NCI-H2107 (cell line): ENCODE measurements at regions not wholly inside any gene's neighbourhood (a gene's known extent, or its start where the extent isn't known, plus 50 kb on each side); places are given as distances from the start of the nearest gene placed in this dataset.
"Not testable (repeated sequence)": the region's sequence is repeated elsewhere in the genome, so short reads cannot be mapped to it uniquely, and the experiment has no call there.

Source experiments
- DNase-seq: peaks from one replicate; lab custom pipeline; 2025; lab: John Stamatoyannopoulos, UW

DNA sequence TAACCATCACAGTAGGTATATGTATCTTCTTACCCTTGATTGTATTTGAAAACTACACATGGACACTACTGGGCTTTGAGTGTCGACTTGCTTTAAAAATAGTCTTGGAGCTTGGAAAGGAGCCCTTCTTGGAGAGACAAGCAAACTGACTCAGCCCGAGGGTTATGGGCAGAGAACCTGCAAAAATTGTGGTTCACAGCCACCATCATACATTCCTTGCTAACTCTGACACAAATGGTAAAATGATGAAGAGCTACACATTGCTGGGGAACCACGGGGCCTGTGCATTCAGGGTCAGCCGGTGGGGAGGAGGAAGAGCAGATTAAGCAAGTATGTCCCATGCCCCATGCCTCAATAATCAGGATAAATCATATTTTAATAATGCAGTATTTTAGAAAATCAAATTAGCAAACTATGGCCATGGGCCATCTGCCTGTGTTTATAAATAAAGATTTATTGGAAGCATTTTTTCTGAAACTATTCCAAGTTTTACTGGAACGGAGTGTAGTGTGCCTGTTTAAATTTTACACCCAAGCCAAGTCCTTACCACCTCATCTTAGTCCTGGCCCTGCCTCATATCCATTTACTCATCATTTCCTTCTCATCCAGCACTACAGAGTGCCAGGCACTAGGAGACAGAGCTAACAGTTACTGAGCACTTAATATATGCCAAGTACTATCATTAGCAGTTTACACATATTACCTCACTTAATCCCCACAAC is 195.7 kb downstream of the PALM2AKAP2 start:
- DNase-seq: no peak

- DNase-seq: no peak
Measured at GRCh38 chr9:109976303-109976702, 196.3 kb downstream of the PALM2AKAP2 start.

- DNase-seq: no peak
Measured at GRCh38 chr9:109977521-109977920, 197.5 kb downstream of the PALM2AKAP2 start.

GRCh38 chr9:109981091-109981490 is 201.1 kb downstream of the PALM2AKAP2 start:
- no peak for DNase-seq

DNA sequence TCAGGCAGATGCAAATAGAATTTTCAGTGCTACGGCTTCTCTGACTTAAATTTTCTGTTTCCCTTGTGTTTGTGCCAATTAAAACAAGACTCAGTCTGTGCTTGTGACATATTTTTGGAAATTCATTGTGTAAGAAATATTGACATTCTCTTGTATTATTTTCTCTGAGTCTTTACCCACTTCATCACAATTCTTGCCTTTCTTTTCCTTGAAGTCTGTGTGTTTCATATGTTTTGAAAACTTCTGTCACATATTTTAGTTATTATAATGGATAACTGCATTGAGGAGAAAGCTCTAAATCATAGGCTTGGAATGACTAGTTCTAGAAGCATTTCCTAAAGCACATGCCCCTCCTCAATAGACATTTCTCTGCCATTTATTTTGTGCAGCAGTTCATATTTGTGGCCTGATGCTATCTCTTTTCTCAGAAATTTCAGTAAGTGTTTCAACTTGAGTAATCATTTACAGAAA is 206.6 kb downstream of the PALM2AKAP2 start:
- DNase-seq: no peak

DNA sequence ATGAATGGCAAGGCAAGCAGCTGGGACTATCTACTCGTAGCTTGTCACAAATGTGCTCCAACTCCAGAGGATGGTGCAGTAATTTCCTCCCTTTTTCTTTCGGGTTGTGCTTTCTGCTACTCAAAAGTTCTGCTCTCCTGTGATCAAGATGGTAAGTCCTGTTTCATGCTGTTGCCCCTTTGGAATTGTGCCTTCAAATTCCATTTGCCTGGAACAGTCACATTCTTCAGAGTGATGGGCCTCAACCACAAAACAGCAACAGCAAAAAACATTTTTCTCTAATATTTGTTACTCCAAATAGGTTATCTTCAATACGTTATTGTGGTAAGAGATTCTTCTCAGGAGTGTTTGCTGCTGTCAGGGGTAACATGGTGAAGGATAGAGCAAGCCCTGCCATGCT is 209.3 kb downstream of the PALM2AKAP2 start:
- no peak for DNase-seq

DNA sequence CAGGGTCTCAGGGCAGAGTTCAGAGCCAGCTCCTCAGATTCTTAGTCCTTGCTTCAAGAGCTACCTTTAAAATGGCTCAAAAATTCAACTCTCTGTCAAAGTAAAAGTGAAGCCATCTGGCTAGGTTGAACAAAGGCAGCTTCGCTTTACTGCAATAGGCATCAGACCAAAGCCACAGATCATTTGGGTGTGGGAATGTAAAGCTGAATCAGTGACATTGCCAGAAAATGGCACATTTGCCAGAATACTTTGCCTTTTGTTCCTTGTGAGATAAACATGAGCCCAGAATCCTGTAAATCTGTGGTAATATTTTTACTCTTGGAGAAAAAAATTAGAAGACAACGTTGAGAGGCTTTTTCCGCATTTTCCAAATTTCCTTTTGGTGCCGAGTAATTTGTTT is 210.5 kb downstream of the PALM2AKAP2 start:
- no peak for DNase-seq

DNA sequence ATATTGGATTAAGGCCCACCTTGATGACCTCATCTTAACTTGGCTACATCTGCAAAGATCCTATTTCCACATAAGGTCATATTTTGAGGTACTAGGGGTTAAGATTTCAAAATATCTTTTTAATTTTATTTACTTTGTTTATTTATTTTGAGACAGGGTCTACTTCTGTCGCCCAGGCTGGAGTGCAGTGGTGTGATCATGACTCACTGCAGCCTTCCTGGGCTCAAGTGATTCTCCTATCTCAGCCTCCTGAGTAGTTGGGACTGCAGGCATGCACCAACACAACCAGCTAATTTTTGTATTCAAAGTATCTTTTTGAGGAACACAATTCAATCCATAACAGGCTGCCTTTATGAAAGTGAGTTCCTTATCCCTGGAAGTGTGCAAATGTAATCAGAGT is 212.3 kb downstream of the PALM2AKAP2 start:
- no peak for DNase-seq

DNA sequence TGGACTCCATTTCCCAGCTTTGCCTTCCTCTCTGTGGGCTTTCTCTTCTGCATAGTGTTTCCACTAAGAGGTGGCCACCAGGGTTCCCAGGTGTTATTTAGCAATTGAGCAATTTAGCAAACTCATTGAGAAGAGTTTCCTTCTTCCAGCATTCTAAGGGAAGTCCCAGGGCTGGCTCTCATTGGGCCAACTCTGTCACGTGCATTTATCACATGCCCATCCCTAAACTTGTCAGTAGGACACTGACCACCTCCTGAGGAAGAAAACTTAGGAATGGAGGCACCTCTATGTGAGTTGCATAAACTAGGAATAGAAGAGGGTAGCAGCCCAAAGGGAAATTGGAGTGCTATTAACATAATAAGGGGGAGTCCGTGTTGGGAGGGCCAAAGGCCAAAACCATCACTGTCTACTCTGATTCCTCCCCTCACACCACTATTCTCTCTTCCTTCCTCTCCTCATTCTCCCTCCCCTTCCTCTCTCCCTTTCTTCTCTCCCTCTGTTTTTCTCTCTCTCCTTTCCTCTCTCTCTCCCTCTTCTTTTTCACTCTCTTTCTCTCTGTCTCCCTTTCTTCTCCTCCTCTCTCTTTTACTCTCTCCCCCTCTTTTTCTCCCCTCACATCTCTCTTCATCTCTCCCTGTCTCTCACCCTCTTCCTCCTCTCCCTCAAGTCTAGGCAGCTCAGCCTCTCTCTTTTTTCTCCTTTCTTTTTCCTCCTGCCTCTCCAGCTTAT is 213.4 kb downstream of the PALM2AKAP2 start:
- DNase-seq: no peak

DNA sequence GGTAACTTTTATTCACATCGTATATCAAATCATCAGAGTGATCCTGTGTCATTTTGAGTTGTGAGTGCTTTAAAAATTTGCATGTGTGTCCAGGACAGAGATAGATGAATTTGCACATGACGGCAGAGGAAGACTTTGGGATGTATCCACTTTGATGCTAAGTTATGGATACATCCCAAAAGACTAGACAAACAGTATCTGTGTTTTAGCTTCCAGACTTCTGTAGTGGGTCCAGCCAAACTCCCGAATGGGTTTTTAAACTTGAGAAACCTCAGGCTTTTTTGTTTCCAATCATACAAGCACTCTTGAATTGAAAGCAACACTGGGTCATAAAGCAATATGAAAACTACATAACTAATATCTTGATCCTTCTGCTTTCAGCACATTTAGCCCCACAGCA is 213.8 kb downstream of the C9orf152 start:
- DNase-seq: no peak

DNA sequence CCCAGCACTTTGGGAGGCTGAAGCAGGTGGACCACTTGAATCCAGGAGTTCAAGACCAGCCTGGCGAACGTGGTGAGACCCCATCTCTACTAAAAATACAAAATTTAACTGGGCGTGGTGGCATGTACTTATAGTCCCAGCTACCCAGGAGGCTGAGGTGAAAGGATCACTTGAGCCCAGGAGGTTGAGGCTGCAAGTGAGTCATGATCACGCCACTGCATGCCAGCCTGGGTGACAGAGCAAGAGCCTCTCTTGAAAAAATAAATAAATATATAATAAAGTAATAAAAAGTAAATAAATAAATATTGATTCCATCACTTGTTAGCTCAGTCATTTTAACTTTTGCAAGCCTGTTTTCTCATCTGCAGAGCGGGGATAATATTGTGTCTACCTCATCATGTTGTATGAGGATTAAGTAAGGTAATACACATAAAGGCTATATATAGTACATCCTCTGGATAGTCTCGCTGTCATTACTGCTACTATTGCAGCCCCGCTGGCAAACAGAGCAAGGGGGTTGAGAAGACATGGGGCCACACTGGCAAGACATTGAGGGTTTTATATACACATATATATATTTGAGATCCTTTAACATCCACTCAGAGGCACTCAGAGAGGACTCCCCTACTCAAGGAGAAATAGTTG is 210.9 kb downstream of the C9orf152 start:
- no peak for DNase-seq

- DNase-seq: no peak
Measured at GRCh38 chr9:109997682-109998081, 210.3 kb downstream of the C9orf152 start.

- not testable (repeated sequence) for DNase-seq
Measured at GRCh38 chr9:110005521-110005920, 202.4 kb downstream of the C9orf152 start.

- DNase-seq: no peak
Measured at GRCh38 chr9:110006657-110007056, 201.3 kb downstream of the C9orf152 start.

GRCh38 chr9:110007477-110008270 is 200.3 kb downstream of the C9orf152 start:
- DNase-seq: no peak

GRCh38 chr9:110008663-110009062 is 199.3 kb downstream of the C9orf152 start:
- DNase-seq: no peak

- no peak for DNase-seq
Measured at GRCh38 chr9:110011628-110012320, 196.2 kb downstream of the C9orf152 start.

DNA sequence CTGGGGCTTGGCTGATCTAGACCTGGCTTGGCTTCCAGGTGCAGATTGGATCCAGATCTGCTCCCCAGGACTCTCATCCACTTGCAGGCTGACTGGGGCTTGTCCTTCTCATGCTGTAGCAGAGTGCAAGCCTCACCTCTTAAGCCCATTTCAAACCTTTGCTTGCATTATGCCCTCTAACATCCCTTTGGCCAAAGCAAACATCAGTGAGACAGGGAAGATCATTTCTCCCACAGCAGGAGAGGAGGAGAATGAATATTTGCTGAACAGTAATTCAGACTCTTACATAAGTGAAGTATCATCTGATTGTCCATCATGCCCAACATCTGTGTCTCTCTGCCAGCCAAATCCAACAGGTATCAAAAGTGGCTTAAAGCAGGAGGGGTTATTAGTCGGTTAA is 194.9 kb downstream of the C9orf152 start:
- no peak for DNase-seq

DNA sequence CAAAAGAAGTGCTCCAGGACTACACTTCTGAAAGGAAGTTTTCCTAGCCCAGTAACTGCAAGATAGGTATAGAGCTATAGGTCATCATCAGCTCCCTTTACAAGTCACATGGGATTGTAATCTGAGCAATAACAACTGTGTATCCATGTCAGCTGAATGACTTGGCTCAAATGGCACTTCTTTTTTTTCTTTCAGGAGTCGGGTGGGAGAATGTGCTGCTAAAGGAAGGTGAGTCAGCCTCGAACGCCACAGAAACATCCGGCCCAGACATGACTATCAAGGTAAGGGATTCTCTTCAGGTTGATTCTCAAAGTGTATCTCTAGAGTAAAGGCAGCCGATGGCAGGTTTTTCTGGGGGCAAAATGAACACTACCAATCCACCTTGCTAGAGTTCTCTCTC is 192.2 kb downstream of the C9orf152 start:
- DNase-seq: no peak

DNA sequence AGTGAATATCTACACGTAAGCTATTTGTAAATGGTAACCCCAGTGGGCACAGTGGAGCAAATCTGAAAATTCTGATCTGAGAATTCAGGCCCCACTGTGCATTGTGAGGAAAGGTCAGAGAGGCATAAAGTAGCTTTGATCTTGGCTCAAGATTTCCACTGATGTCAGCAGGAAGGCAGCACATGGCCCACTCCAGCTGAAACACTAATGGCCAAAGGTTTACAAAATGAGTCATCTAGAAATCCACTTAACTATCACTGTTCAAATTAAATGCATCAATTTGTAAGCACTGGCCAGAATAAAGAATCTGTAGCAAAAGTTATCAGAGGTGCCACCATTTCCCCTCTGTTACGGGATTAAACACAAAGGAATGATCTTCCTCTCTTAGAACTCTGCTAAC is 191.6 kb downstream of the C9orf152 start:
- DNase-seq: no peak

DNA sequence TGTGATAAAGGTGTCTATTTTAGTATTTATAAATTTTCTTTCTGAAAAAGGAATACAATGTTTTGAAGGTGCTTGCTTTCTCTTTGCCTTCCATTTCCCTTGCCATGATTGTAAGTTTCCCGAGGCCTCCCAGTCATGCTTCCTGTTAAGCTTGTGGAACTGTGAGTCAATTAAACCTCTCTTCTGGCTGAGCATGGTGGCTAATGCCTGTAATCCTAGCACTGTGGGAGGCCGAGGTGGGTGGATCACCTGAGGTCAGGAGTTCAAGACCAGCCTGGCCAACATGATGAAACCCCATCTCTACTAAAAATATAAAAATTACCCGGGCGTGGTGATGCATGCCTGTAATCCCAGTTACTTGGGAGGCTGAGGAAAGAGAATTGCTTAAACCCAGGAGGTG is 187.7 kb downstream of the C9orf152 start:
- not testable (repeated sequence) for DNase-seq

- no peak for DNase-seq
Measured at GRCh38 chr9:110021891-110022290, 186.1 kb downstream of the C9orf152 start.
